HL-60 (cell line): ENCODE measurements at regions not wholly inside any gene's neighbourhood (a gene's known extent, or its start where the extent isn't known, plus 50 kb on each side); places are given as distances from the start of the nearest gene placed in this dataset.

Experiments
- CTCF ChIP-seq: IDR thresholded peaks from one replicate; pipeline ENCODE4 v1.5.1; 2011; ENCODE audit warnings: low read length, control low read depth, inconsistent platforms; ENCODE audit not compliant: insufficient read depth
- REST ChIP-seq: IDR thresholded peaks from 2 replicates; pipeline ENCODE4 v1.6.1; 2012; ENCODE audit warnings: low read depth; ENCODE audit not compliant: insufficient replicate concordance
- SPI1 ChIP-seq: IDR thresholded peaks from 2 replicates; pipeline ENCODE4 v1.6.1; 2012; ENCODE audit warnings: low read depth, mild to moderate bottlenecking, borderline replicate concordance

GRCh38 chr1:175848329-175848728, 104.9 kb upstream of the TNR start:
- TF ChIP-seq CTCF (no peak), REST (no peak), SPI1 (no peak)
